Central memory CD4-positive, alpha-beta T cell (primary cell): ENCODE measurements at regions not wholly inside any gene's neighbourhood (a gene's known extent, or its start where the extent isn't known, plus 50 kb on each side); places are given as distances from the start of the nearest gene placed in this dataset.
"Not testable (repeated sequence)": the region's sequence is repeated elsewhere in the genome, so short reads cannot be mapped to it uniquely, and the experiment has no call there.

Experiments used
- DNase-seq: peaks from one replicate; pipeline ENCODE4 v3.0.0; 2022

DNA sequence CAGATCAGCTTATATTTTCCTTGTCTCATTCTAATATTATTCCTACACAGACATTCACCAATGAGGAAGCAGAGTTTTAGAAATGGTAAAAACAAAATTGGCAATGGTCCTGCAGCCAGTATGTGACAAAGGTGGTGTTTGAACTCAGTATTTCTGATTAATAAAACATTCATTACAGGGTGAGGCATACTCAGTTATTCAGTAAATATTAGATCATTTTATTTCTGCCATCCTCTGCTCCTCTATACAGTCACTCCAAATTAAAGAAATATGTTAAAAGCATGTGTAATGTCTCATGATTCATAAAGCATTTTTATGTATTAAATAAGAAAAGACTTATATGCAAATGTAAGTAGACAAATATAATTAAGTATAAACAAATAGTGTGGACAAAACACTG lies 684.6 kb upstream of the ACO1 start:
- DNase-seq = no peak

DNA sequence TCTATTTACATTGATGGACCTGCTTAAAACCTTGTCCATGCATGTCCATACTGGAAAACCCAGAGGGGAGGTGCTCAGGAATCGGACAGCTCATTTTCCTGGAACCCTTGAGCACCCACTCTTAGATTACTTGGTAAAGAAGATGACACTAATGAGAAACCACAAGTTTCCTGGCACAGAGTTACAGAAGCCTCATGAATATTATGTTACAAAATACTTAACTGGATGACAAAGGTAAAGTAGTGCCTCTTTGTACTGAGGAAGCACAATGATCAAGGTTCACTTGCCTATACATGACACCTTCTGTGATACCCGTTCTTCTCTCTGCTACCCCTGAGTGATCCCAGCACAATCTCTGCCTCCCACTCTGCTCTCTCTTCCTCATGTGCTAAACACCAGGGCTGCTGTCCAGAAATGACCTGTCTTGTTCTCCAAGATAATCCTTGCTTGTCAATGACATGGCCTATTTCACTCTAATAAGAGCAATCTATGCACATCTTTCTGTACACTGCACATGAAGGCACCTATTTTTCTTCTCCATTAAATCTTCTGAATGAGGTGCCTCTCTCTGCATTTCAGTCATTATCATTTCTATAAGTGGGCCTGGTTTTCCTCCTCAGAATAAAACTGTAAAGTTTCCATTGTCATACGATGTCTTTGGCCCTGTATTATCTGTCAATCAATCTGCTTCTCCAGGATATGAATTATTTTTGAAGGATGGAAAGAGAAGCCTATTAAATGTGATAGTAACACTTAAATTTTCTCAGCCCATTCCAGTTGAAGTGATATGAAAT lies 684.0 kb upstream of the ACO1 start:
- no peak for DNase-seq

DNA sequence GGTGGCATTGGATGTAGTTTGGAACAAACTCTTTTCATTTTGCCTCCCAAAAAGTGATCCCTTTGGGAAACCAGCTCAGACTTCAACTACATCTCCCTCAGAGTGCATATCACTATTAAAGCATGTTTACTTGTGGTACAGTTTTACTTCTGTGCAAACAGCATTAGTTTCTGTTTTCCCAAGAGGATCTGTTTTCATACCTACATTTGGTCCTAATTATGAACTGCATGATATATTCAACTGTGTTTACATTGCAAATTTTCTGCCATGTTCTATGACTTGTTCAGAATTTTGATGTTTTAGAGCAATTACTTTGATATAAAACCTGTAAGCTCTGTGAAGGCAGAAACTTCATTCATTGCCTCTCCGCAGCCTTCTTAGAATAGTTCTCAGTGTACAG lies 681.5 kb upstream of the ACO1 start:
- DNase-seq = no peak

DNA sequence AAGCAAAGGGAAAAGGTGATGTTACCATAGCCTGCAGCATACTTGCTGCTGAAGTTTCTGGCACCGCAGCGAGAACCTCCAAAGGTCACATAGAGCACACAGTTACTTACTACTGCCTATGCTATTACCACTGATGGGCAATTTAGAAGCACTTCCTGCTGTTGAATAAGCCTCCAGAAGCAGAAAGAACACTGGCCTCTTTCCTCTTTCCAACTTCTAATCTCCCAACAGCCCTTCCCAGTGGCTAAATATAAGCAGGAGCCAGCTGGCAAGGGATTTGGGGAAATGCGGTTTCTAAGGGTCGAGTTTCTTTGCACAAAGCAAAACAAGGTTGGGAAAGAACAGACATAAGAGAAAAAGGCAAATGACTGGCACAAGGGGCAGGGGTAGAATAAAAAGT lies 669.2 kb upstream of the ACO1 start:
- no peak for DNase-seq

DNA sequence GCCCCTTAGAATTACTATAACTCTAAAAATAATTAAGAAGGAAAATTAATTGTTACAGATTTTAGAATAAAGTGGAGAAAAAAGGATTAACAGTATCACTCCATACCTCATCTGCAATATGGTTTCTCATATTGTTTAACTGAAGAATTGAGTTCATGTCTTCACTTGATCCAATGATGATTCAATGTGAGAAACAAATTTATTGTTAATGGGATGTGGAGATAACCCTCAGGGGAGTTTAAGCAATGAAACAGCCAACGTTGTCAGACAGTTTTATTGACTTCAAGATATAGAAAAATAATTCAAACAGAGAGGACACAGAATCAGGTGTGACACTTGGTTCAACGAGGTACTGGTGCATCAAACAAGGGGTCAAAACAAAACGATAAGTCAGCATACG lies 665.2 kb upstream of the ACO1 start:
- no peak for DNase-seq

DNA sequence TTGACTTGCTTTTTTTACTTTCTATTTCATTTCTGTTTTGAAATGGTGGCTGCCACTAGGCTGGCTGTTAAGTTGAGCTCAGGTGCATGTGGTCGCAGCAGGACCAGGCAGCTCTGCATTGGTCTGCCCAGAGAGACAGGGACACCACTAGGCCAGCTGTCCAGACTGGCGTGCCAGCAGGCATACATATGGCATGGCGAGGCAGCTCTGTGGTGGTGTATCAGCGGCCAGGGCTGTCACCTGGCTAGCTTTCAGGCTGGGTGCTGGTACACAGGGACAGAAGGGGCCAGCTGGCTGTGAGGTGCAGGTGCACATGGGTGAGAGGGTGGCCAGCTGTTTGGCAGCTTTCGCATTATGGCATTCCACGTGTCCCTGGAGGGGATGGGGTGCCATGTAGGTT lies 654.0 kb upstream of the ACO1 start:
- DNase-seq = no peak

DNA sequence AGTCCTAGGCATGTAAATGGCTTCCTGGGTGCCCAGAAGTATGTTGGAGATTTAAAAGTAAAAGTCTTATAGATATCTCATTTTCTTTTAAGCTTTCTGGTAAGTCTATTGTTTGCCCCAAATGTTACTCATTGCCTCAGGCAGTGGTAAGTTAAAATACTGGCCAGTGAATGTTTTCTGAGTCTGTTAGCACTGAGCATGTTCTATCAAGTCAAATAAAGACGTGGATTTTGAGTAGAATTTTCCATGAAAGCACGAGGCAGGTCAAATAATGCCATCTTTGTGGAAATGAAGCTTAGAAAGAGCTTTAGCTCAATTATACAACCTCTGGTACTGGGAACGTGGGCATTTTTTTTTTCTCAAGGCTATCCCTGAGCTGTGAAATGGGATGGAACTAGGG lies 651.3 kb upstream of the ACO1 start:
- no peak for DNase-seq

DNA sequence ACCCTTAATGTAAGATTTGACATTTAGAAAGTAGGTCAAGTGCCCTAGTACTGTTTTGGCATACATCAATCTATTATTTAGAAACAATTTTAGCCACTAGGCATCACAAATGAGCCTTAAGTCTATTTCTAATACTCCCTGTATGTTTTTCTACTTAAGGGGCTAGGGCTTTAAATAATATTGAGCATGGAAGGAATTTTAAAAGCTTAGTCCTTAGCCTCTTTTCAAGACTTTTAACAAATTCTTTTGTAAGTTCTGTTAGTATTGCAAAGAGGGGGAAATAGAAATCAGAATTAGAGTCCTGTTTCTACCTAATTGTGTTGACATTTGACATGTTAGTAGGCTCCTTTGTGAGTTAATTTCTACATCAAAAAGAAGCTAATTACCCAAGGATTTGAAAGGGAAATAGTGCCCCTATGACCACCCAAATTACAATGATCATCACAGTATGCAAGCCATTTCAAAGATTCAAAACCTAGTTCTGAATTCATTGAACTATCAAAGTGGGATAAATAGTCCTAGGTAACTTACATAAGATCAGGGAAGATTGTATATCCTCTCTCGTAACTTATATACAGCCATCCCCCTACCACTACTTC lies 647.8 kb upstream of the ACO1 start:
- no peak for DNase-seq

DNA sequence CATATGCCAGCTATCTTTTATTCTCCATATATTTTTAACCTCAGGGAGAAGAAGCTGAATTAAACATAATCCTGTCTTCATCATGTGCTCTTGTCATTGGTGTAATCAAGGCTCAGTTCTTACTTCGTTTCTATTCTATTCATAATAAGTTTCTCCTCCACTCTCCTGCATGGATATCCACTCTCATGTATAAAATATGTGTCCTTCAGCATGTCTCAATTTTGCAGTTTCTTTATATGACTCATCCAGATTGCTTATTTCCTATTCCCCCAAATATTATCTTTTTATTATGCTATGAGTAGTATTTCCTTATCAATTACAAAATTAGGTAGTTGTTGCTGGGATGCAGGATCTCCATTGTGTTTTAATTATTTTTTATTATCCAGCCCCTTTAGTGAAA lies 643.7 kb upstream of the ACO1 start:
- DNase-seq = no peak

DNA sequence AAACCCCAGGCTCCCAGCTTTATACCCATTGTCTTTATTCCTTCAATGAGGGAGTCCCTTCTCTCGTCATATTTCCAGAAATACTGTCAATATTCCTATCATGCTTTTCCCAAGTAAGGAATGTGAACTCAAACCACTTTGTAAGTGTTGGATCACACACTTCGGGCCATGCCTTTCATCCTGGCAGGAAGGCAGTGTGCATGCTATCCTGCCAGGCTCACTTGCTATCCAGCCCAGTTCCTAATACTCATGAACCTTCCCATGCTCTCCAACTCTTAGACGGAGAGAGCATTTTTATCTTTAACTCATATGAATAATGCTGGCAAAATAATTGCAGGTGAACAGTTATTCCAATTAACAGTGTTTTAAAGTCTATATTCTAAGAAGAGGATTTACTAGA lies 639.9 kb upstream of the ACO1 start:
- no peak for DNase-seq

DNA sequence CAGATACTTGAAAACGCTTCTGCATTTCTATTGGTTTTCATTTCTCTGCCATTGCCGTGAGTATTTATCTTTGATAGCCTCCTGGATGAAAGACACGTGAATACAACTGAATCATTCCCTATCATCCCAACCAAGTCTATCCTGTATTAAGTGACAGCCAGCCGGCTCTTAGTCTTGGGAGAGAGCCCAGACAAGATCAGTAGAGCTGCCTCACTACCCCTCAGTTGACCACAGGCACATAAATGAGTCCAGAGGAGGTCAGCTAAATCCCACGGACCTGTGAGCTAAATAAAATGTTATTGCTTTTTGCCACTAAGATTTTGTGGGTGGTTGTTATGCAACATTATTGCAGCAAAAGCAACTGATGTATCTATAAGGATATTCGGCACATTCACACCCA lies 639.0 kb upstream of the ACO1 start:
- DNase-seq = no peak

DNA sequence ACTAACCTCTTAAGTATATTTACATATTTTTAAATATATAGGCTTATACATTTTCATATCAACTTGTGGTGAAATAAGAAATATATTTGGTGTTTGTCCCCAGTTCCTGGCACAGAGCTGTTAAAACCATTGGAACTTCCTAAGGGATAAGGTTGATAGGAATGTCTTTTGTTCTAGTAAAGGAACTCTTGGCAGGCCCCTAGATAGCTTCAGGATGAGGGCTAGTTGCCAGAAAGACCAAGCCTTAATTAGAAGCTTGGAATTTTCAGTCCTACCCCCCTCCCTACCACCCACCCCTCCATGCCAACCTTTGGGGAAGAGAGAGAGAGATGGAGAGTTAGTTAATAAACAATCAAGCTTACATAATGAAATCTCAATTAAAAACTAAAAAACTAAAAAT lies 638.6 kb upstream of the ACO1 start:
- DNase-seq = no peak

DNA sequence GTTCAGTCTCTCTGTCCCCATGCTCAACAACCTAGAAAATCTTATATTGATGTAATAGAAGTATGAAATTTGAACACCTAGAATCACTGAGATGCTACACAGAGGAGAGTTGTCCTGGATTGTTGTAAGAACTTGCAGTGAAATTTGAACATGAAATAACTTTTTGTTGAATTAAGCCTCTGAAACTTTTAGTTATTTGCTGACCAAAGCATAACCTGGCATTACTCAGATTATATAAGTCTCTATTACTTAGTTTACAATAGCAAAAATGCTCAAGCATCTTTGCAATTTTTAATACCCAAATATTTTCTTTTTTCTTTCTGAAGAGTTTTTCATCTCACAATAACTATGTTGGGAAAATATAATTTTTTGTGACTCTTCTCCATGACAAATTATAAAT lies 630.7 kb upstream of the ACO1 start:
- no peak for DNase-seq

DNA sequence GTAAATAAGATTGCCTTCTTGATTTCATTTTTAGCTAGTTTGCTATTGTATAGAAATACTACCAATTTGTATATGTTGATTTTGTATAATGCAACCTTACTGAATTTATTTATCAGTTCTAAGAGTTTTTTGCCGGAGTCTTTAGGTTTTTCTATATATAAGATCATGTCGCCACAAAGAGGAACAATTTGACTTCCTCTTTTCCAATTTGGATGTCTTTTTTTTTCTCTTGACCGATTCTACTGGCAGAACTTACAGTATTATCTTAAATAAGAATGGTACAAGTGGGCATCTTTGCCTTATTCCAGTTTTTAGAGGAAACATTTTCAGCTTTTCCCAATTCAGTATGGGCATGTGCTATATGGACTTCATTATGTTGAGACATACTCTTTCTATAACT lies 624.7 kb upstream of the ACO1 start:
- DNase-seq = no peak

DNA sequence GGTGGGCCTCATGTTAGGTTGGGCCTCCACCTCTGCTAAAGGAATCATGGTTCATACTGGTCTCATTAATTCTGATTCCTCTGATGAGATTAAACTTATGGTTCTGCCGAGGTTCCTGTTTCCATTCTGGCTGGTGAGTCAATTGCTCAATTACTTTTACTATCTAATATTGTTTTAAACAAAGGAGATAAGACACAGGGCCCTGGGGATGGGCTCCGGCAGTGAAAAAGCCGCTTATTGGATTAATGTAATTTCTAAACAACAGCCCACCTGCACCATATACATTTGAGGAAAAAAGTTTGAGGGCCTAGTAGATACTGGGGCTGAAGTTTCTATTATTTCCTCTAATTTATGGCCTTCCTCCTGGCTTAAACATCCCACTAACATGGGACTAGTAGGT lies 610.4 kb upstream of the ACO1 start:
- DNase-seq = not testable (repeated sequence)

DNA sequence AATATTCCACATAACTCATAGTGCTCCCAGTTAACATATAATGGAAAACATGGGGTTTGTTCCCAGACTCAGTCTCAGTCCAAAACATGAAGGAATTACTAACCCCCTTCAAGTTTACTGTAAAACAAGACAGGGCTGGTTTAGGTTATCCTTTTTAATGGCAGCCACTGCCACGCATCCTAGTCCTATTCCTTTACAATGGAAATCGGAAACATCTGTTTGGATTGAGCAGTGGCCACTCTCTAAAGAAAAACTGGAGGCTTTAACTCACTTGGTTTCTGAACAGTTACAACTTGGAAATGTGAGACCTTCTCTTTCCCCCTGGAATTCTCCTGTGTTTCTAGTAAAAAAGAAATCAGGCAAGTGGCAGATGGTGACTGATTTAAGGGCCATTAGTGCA lies 609.9 kb upstream of the ACO1 start:
- DNase-seq = no peak

DNA sequence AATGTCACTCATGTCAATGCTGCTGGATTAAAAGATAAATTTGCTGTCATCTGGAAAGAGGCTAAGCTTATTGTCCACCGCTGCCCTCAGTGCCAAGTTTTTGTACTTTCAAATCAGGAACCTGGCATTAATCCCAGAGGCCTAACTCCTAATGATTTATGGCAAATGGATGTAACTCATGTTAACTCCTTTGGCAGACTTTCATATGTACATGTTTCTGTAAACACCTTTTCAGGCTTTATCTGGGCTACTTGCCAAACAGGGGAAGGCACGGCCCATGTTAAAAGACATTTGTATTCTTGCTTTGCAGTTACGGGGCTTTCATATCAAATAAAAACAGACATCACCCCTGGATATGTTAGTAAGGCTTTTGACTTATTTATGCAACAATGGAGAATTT lies 608.0 kb upstream of the ACO1 start:
- DNase-seq = no peak

DNA sequence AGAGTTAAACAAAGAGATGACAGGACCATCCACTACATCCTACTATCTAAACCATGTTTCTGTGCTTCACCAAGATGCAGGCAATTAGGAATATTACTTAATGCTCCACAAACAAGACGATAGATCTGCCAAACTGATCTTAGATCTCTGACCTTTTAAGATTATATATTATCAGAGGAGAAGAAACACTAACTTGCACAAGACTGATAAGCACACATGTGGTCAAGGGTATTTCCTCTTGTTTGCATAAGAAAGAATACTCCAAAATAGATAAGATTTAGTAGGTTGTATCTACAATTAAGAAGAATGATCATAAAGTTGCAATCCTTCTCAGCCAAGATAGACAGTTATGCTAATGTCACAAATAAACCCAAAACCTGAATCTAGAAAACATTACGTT lies 601.0 kb upstream of the ACO1 start:
- DNase-seq = no peak

DNA sequence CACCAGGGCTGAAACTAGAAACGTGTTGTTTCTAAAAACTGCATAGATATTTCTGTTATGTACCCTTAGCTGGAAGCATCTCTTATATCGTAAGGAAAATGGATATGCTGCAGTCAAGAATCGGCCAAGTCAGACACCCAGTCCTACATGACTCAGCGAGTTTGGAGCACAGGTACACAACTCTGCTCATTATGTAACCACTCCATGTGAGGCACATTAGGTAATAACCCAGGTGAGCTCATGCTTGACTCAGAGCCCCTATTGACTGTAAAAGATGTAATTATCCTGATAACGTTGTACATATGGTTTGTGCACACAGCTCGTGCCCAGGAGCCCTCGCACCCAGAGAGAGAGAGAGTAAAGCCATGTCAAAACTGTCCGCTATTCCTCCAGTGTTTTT lies 593.7 kb upstream of the ACO1 start:
- no peak for DNase-seq

DNA sequence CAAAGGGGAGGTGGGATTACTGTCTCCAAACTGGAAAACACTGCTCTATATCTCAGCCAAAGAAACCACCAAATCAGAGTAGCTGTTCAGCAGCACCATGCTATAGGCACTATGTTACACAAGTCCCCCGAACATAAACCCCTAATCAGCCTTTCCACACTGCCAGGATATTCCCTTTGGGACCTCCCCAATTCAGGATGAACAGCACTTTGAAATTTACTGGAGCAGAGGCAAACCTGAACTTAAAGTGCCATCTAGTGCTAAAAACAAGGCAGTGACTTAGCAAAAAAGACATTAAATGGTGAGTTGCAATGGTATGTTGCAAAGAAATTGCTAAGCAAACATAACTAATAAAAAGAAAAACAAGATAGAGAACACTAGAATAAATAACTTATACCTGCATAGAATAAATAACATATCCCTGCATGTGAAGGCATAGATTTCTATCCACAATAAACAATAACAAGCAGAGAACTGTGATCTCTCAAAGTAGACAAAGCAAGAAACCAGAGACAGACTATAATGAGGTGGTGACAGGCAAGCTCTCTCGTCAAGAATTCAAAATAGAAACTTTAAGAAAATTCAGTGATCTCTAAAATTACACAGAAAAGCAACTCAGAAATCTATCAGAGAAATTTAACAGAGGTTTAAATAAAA lies 584.4 kb upstream of the ACO1 start:
- peak; percentile 2 for DNase-seq

DNA sequence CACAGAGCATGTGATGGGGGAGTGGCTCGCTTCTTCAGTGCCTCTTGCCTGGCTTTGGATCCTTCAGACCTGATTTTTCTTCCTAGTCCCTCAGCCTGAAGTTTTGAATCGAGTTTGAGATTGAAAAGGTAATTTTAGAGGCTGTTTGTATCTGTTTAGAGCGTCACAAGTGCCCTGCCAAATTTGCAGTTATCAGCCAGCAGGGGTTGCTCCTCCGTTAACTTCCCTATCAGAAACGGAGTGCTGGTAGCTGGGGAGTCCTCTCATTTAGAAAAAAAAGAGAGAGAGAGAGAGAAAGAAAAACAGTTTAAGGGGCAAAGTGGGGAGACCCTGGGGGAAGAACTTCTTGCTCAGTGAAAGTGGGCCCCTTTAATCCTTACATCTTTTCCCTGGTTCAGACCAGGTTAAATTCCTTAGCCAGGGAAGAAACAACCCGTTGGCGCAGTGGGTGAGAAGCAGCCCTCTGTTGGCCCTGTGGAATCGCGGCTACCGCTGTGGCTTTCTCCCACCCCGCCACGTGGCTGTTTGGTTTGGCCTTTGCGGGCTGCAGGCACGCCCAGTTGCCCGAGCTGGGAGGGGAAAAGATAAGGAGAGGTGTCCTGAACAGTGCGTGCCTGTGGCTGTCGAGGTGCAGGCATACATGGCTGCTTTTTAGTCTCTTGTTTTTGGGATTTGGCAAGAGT lies 576.7 kb upstream of the ACO1 start:
- no peak for DNase-seq

DNA sequence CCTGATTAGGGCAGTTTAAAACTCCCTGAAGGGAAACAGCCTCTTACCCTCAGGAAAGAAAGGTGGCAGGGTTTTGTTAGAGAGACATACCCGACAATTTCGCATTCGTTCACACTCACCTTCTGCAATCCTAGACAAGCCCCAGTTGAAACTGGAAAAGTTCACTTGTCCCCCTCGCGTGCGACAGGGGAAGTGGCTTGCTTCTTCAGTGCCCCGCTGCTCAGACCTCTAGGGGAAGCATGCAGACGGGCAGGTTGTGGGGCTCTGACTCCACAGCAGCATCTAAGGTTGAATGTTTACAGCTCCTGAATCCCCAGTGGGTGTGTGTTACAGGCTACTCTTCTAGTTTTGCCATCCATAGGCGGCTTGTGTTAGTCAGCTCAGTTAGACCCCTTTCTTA lies 575.7 kb upstream of the ACO1 start:
- DNase-seq = no peak

DNA sequence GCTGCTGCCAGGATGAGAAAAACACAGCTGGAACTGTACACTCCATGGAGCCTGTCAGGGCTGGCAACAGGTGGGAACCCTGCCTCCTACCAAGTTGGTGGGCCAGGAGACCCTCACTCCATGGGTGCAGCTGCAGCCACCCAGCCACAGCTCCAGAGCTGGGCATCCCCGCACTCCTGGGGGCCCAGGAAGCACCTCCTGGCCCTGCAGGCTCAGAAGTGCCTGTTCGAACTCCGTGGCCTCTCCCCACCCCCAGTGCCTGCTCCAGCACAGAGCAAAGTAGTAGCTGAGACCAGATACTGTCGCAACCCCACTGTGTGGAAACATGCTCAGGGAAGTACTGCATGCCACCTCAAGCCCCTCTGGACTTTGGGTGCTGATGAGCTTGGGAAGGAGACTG lies 564.0 kb upstream of the ACO1 start:
- DNase-seq = no peak

DNA sequence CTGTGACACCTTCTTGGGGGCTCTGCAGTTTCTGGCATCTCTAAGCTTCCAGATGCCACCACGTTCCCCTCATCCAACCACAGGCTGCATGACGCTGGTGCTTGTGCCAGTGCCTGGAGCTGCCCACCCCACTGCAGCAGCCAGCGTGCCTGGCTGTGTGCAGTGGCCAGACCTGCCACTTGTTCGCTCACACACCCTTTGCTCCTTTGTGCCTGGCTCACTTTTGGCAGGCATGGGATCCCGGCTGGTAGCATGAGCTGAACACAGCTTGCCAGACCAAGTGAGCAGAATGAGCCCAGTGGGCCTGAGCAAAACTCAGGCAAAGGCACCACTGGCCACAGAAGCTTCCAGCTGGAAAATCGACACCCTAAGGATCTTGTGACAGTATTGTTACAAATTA lies 562.9 kb upstream of the ACO1 start:
- DNase-seq = no peak
